HG02885 (cell line): ENCODE measurements at regions not wholly inside any gene's neighbourhood (a gene's known extent, or its start where the extent isn't known, plus 50 kb on each side); places are given as distances from the start of the nearest gene placed in this dataset.
"Not testable (repeated sequence)": the region's sequence is repeated elsewhere in the genome, so short reads cannot be mapped to it uniquely, and the experiment has no call there.

Experiments used
- ATAC-seq: cut with Tn5 transposase; IDR thresholded peaks from one replicate; pipeline ENCODE4 v1.9.1; 2021; ENCODE audit warnings: mild to moderate bottlenecking; ENCODE audit not compliant: unreplicated experiment, poor library complexity

GRCh38 chr3:176155012-176155411, 1042.3 kb downstream of the TBL1XR1 start:
- ATAC-seq = no peak

DNA sequence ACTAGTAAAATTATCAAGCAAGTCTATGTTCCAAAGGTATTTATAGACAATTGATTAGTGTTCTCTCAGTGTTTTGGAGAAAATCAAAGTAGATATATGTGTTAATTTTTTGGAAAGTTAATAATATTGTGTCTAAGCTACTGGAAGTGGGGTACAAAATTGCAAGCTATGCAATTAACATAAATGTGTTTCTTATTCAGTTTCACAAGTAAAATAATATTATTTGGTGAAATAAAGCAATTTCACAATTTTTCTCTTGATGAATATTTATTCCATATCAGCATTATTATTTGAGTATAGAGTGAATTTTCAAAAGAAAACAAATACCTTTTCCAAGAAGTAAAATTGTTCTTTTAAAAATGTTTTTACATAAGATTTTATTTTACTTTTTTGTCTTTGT, 1047.7 kb downstream of the TBL1XR1 start:
- no peak for ATAC-seq

DNA sequence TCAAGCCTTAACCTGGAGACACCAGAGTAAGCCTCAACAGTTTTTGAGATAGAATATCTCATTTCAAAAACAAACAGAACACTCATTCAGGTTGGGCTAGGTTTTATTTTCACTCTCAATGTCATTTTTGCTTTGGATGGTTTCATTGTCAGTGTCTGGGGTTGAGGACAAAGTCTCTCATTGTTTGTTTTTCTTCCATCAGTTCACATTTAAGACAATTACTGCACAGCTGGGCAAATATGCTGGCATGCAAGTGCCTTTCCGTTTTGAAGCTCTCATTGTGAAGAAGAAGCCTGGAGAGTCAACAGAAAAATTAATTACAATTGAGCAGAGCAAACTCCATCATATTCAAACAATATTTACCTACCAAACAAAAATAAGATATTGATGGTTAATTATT, 1050.0 kb downstream of the TBL1XR1 start:
- no peak for ATAC-seq

- no peak for ATAC-seq
Observed at GRCh38 chr3:176141837-176142236, 1055.4 kb downstream of the TBL1XR1 start.

- ATAC-seq = no peak
Observed at GRCh38 chr3:176120507-176120906, 1076.8 kb downstream of the TBL1XR1 start.

DNA sequence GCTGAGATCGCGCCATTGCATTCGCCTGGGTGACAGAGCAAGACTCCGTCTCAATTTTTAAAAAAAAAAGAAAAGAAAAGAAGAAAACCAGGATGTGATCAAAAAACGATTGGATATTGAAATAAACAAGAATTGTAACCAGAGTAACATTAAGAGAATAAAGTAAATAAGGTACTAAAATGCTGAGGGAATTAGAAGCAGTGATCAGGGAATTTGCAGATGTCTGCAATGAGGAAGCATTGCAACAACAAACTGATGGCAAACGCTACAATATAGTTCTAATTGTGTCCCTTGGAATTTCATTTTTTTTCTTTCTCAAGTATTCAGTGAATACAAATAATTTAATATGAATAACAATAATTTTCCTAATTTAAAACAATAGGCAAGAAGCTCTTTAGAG, 1077.5 kb downstream of the TBL1XR1 start:
- no peak for ATAC-seq

DNA sequence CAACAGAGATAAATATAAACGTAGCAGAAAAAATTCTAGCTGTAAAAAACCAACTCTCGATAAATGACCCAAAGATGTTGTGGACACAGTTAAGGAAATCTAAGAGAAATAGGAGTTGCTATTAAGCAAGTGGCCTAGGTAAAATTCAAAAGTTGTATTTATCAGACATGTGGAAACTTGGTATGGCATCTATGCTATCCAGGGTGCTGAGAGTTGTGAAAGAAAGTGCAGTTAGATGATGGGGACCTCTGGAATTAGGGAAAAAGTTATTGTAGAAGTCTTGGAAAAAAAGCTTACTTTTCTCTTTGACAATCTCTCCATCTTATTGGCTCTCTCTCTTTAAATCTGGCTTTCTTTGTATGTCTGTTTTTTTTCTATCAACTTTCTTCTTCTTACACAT, 1090.9 kb downstream of the TBL1XR1 start:
- no peak for ATAC-seq

GRCh38 chr3:176097027-176097426, 1100.3 kb downstream of the TBL1XR1 start:
- no peak for ATAC-seq

- ATAC-seq = not testable (repeated sequence)
Observed at GRCh38 chr3:176093892-176094291, 1103.4 kb downstream of the TBL1XR1 start.

- no peak for ATAC-seq
Observed at GRCh38 chr3:176090727-176091126, 1106.6 kb downstream of the TBL1XR1 start.

- ATAC-seq = no peak
Observed at GRCh38 chr3:176088962-176089383, 1108.3 kb downstream of the TBL1XR1 start.

GRCh38 chr3:176087066-176087697, 1110.1 kb downstream of the TBL1XR1 start:
- ATAC-seq = no peak

DNA sequence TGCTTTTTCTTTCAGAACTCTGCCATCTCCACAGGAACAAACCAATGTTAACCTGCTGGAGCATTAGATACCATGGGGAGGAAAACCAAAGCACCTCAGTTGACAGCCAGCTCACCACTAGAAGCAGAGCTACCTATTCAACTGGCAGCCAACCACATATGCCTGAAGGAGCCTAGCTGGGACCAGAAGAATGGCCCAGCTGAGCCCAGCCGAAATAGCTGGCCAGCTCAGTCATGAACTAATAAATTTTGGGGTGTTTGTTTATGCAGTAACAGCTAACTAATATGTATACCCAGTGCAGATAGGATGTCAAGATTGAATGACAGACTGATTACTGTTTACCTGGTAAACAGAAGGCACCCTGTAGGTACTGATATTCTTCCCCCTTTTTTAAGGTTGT, 1117.5 kb downstream of the TBL1XR1 start:
- no peak for ATAC-seq

DNA sequence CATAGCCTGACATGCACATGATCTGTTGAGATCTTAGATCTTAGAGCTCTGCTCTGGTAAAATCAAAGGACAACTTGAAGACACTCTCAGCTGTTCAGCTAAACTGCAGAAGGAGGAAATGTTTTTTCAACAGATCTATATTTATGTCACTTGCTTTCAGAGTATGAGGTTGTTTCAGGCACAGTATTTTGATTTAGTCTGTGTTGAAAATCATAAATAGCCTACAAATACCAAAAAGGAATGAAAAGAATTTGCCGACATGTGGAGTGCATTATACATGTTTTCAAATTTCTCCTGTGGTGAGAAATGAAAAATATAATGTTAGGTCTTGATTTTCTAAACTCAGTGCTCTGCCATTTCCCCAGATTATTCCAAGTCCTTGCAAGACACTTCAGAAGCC, 1118.4 kb downstream of the TBL1XR1 start:
- no peak for ATAC-seq

DNA sequence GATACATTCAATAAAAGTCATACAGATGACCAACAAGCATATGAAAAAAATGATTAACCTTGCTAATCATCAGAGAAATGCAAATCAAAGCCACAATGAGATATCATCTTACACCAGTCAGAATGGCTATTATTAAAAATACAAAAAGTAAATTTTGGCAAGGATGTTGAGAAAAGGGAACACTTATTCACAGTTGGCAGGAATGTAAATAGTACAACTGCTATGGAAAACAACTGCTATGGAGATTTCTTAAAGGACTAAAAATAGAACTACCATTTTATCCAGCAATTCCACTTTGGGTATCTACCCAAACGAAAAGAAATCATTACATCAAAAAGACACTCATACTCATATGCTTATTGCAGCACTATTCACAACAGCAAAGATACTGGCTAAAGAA, 1121.8 kb downstream of the TBL1XR1 start:
- no peak for ATAC-seq

- ATAC-seq = no peak
Observed at GRCh38 chr3:176075046-176075445, 1122.2 kb downstream of the TBL1XR1 start.

DNA sequence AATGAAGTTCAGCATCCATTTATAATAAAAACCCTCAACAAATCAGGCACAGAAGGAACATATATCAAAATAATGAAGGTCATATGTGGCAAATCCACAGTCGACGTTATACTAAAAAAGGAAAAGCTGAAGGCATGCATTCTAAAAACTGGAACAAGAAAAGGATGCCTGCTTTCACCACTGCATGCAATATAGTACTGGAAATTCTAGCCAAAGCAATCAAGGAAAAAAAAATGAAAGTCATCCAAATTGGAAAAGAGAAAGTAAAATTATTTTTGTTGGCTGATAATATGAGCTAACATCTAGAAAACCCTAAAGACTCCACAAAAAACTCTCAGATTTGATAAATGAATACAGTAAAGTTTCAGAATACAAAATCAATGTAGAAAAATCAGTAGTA, 1123.2 kb downstream of the TBL1XR1 start:
- ATAC-seq = no peak

DNA sequence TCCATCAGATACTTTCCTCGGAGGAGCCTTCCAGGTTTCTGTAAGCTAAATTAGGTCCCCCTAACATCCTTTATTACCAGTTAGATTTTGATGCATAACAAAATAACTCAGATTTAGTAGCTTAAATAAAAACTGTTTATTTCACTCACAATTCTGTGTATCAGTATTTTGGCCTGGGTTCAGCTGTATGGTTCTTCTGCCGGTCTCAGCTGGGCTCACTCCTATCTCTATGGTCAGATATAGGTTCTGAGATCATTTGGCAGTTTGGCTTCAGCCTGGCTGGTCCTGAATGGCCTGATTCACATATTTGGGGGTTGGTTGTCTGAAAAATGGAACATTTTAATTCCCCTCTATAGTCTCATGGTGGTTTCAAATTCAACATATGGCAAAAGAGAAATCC, 1125.3 kb downstream of the TBL1XR1 start:
- no peak for ATAC-seq

- no peak for ATAC-seq
Observed at GRCh38 chr3:176068750-176069149, 1128.5 kb downstream of the TBL1XR1 start.

DNA sequence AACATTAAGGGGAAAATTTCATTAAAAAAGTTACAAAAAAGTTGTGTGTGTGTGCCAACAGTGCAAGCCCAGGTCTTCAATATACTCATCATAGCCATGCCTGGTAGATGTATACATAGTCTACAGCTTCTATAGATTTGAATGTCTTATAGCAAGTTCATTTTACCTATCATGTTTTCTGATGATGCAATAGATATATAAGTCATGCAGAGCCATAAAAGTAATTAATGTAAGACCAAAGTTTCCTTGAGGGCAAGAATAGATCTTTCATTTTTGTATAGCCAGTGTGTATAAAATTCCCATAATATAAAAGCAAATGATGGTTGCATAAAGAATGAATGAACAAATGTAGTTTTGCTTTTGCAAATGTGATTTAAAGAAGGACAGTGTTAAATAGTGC, 1138.4 kb downstream of the TBL1XR1 start:
- no peak for ATAC-seq

GRCh38 chr3:176055836-176056235, 1141.4 kb downstream of the TBL1XR1 start:
- no peak for ATAC-seq

DNA sequence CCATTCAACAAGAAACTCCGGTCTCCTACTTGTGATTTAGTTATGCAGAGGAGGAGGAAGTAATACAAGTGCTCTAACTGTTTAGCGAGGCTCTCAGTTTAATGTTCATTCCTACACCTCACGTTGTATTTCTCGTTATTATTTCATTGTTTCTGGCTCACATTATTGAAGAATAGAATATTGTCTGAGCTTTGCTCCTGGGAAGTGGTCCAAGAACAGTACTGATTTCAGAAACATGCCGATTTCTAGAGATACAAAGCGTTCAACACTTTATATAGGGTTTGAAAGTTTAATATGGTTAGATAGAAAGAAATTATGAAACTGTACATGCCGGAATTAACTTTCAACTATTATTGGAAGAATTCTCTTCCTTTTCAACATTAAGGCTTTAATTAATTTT, 1145.5 kb downstream of the TBL1XR1 start:
- no peak for ATAC-seq

DNA sequence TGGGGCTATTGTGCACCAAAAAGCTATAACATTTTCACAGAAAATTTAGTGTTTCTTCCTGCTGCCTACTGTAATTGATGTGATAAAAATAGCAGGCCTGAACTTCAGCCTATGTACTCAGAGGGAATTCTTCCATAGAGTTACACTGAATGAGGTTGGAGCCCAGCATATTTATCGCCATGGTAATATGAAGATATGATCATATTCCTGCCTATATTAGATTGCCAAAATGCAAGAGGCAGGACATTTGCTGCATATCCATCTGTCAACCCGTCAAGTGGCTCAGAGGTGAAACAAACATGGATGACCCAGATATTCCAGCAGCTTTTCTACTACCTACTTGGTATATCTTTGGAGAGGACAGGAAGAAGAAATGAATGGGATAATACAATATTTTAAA, 1150.6 kb downstream of the TBL1XR1 start:
- no peak for ATAC-seq
